Ascending aorta (tissue), 2 donors: ENCODE measurements at regions not wholly inside any gene's neighbourhood (a gene's known extent, or its start where the extent isn't known, plus 50 kb on each side); places are given as distances from the start of the nearest gene placed in this dataset.
"Not testable (repeated sequence)": the region's sequence is repeated elsewhere in the genome, so short reads cannot be mapped to it uniquely, and the experiment has no call there.

Experiments
- DNase-seq, 2 donors: peaks; one replicate each; pipeline ENCODE4 v3.0.0-alpha.2; 2019; ENCODE audit warnings: low spot score in 2 of 2
- H3K27ac ChIP-seq, 2 donors: fragments of 200-600 bp; sonication (generic); one replicate each; pipeline ENCODE4 v1.5.1; 2016 to 2017; ENCODE audit warnings: mild to moderate bottlenecking in 1 of 2
- H3K27me3 ChIP-seq: fragments of 200-600 bp; sonication (generic); one replicate; pipeline ENCODE4 v1.5.1; 2017
- H3K36me3 ChIP-seq, 2 donors: fragments of 200-600 bp; sonication (generic); one replicate each; pipeline ENCODE4 v1.5.1; 2016
- H3K4me1 ChIP-seq, 2 donors: fragments of 200-600 bp; sonication (generic); one replicate each; pipeline ENCODE4 v1.5.1; 2016 to 2017; ENCODE audit warnings: mild to moderate bottlenecking in 1 of 2
- H3K4me3 ChIP-seq, 2 donors: fragments of 200-600 bp; sonication (generic); one replicate each; pipeline ENCODE4 v1.5.1; 2016 to 2017; ENCODE audit warnings: mild to moderate bottlenecking in 1 of 2
- H3K9me3 ChIP-seq, 2 donors: fragments of 200-600 bp; sonication (generic); one replicate each; pipeline ENCODE4 v1.5.1; 2016
- intact Hi-C: fragments of 100-400 bp; cut with DNase I; formaldehyde crosslinking; loops from one replicate; pipeline ENCODE4 v1.15.1; 2023
- TF ChIP-seq, protein P1 (sequence below), 3 experiments: fragments of 200-600 bp in 2 of 3; fragments of 450-650 bp in 1 of 3; sonication (generic) in 2 of 3; IDR thresholded peaks; one replicate each; pipeline ENCODE4 v1.5.1; 2016 to 2019; ENCODE audit warnings: antibody characterized with exemption in 3 of 3, mild to moderate bottlenecking in 1 of 3, moderate library complexity in 1 of 3

DNA sequence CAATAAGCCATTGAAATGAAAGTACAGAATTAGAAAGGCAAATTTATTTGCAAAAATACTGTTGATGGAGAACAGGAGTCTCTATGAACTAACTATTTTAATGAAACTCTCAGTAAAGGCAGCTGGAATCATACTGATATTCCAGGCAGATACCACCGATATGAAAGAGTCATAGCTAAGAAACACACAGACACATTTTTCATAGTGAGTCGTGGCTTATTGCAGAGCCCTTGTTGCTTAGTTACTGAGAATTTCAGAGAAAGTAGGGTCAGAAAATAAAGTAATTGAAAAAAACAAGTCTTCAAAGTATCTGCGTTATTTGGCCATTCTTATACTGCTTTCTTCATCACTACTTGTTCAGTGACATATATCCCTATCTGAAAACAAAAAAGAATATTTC, 1890.9 kb downstream of the PCDH9 start:
- H3K4me1 ChIP-seq = no peaks in the 10 kb centered on the region
- no peaks in the 10 kb centered on the region for H3K27me3 ChIP-seq
- H3K27ac ChIP-seq = no peak overlapping the region
- no peak overlapping the region for H3K4me3 ChIP-seq
- DNase-seq = no peak
- TF ChIP-seq, protein P1, sequence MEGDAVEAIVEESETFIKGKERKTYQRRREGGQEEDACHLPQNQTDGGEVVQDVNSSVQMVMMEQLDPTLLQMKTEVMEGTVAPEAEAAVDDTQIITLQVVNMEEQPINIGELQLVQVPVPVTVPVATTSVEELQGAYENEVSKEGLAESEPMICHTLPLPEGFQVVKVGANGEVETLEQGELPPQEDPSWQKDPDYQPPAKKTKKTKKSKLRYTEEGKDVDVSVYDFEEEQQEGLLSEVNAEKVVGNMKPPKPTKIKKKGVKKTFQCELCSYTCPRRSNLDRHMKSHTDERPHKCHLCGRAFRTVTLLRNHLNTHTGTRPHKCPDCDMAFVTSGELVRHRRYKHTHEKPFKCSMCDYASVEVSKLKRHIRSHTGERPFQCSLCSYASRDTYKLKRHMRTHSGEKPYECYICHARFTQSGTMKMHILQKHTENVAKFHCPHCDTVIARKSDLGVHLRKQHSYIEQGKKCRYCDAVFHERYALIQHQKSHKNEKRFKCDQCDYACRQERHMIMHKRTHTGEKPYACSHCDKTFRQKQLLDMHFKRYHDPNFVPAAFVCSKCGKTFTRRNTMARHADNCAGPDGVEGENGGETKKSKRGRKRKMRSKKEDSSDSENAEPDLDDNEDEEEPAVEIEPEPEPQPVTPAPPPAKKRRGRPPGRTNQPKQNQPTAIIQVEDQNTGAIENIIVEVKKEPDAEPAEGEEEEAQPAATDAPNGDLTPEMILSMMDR (IDR thresholded peaks at IDR 0.05) = no peak
- no peaks in the 10 kb centered on the region for H3K9me3 ChIP-seq
- intact Hi-C loops = no loop called here
- H3K36me3 ChIP-seq = no peaks in the 10 kb centered on the region

GRCh38 chr13:65336916-65337315, 1893.2 kb downstream of the PCDH9 start:
- no peak for DNase-seq
- Histone ChIP-seq H3K36me3 (no peaks in the 10 kb centered on the region), H3K4me3 (no peak overlapping the region), H3K27me3 (no peaks in the 10 kb centered on the region), H3K27ac (no peak overlapping the region), H3K4me1 (no peaks in the 10 kb centered on the region), H3K9me3 (no peaks in the 10 kb centered on the region)
- intact Hi-C loops = no loop called here
- TF ChIP-seq, protein P1 (IDR thresholded peaks at IDR 0.05) = no peak

GRCh38 chr13:65336087-65336749, 1893.9 kb downstream of the PCDH9 start:
- no peak for DNase-seq
- no peaks in the 10 kb centered on the region for H3K4me1 ChIP-seq
- TF ChIP-seq, protein P1 (IDR thresholded peaks at IDR 0.05) = no peak
- H3K27ac ChIP-seq = no peak overlapping the region
- H3K36me3 ChIP-seq = no peaks in the 10 kb centered on the region
- H3K27me3 ChIP-seq = no peaks in the 10 kb centered on the region
- intact Hi-C loops = no loop called here
- H3K9me3 ChIP-seq = no peaks in the 10 kb centered on the region
- no peak overlapping the region for H3K4me3 ChIP-seq

GRCh38 chr13:65330691-65331090, 1899.4 kb downstream of the PCDH9 start:
- TF ChIP-seq, protein P1 (IDR thresholded peaks at IDR 0.05) = no peak

GRCh38 chr13:65330287-65330686, 1899.8 kb downstream of the PCDH9 start:
- no peaks in the 10 kb centered on the region for H3K9me3 ChIP-seq
- H3K27ac ChIP-seq = no peak overlapping the region
- TF ChIP-seq, protein P1 (IDR thresholded peaks at IDR 0.05) = no peak
- no peak overlapping the region for H3K4me3 ChIP-seq
- no peaks in the 10 kb centered on the region for H3K27me3 ChIP-seq
- DNase-seq = no peak
- H3K36me3 ChIP-seq = no peaks in the 10 kb centered on the region
- intact Hi-C loops = no loop called here
- no peaks in the 10 kb centered on the region for H3K4me1 ChIP-seq

More at GRCh38 chr13:65330691-65331090, 1899.4 kb downstream of the PCDH9 start:
- Histone ChIP-seq H3K4me3 (no peak overlapping the region), H3K27ac (no peak overlapping the region), H3K9me3 (no peaks in the 10 kb centered on the region), H3K4me1 (no peaks in the 10 kb centered on the region), H3K27me3 (no peaks in the 10 kb centered on the region), H3K36me3 (no peaks in the 10 kb centered on the region)
- intact Hi-C loops = no loop called here
- DNase-seq = no peak

DNA sequence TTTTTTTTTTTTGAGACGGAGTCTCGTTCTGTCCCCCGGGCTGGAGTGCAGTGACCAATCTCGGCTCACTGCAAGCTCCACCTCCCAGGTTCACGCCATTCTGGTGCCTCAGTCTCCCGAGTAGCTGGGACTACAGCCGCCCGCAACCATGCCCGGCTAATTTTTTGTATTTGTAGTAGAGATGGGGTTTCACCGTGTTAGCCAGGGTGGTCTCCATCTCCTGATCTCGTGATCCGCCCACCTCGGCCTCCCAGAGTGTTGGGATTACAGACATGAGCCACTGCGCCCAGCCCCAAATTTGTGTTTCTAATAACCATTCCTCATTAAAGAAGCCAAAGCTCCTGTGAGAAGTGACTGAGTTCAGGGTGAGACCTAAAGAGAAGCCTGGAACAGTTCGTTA, 1906.9 kb downstream of the PCDH9 start:
- H3K9me3 ChIP-seq, H3K36me3 ChIP-seq, H3K27me3 ChIP-seq, intact Hi-C loops, H3K4me1 ChIP-seq, H3K4me3 ChIP-seq, H3K27ac ChIP-seq, DNase-seq: not testable (repeated sequence)

GRCh38 chr13:65321423-65321822, 1908.7 kb downstream of the PCDH9 start:
- H3K4me1 ChIP-seq, H3K9me3 ChIP-seq, intact Hi-C loops, H3K36me3 ChIP-seq, H3K27ac ChIP-seq, H3K27me3 ChIP-seq, H3K4me3 ChIP-seq, DNase-seq: not testable (repeated sequence)
